ENCODE measurements at regions not wholly inside any gene's neighbourhood (a gene's known extent, or its start where the extent isn't known, plus 50 kb on each side); places are given as distances from the start of the nearest gene placed in this dataset.

- DNase-seq = no peak
Observed at GRCh38 chr18:33805592-33805991, 227.6 kb downstream of the ASXL3 start.

- DNase-seq = peak; percentile 94
Observed at GRCh38 chr18:33804258-33804657, 226.2 kb downstream of the ASXL3 start.

GRCh38 chr18:33803636-33804035 lies 225.6 kb downstream of the ASXL3 start:
- DNase-seq = no peak

GRCh38 chr18:33802955-33803354 lies 224.9 kb downstream of the ASXL3 start:
- DNase-seq = peak; percentile 84
